ENCODE measurements at regions not wholly inside any gene's neighbourhood (a gene's known extent, or its start where the extent isn't known, plus 50 kb on each side); places are given as distances from the start of the nearest gene placed in this dataset.

GRCh38 chr1:238677567-238677966, 708.8 kb upstream of the CHRM3 start:
- TF ChIP-seq CTCF (IDR thresholded peaks at IDR 0.05) (no peak), POLR2A (IDR thresholded peaks at IDR 0.05) (no peak)

GRCh38 chr1:238675221-238675620, 711.1 kb upstream of the CHRM3 start:
- H3K9me3 ChIP-seq = no peaks in the 10 kb centered on the region
- no peak overlapping the region for H3K27ac ChIP-seq
- H3K27me3 ChIP-seq = no peaks in the 10 kb centered on the region
- H3K4me1 ChIP-seq = no peaks in the 10 kb centered on the region
- H3K4me3 ChIP-seq = no peak overlapping the region
- H3K36me3 ChIP-seq = no peaks in the 10 kb centered on the region
- TF ChIP-seq CTCF (IDR thresholded peaks at IDR 0.05) (no peak), POLR2A (IDR thresholded peaks at IDR 0.05) (no peak)
- no peak for DNase-seq

More at GRCh38 chr1:238677567-238677966, 708.8 kb upstream of the CHRM3 start:
- Histone ChIP-seq H3K4me1 (no peaks in the 10 kb centered on the region), H3K9me3 (no peaks in the 10 kb centered on the region), H3K36me3 (no peaks in the 10 kb centered on the region), H3K27ac (no peak overlapping the region), H3K4me3 (no peak overlapping the region), H3K27me3 (no peaks in the 10 kb centered on the region)
- no peak for DNase-seq

- no peak overlapping the region for H3K27ac ChIP-seq
- DNase-seq = no peak
- H3K27me3 ChIP-seq = no peaks in the 10 kb centered on the region
- H3K4me1 ChIP-seq = no peaks in the 10 kb centered on the region
- no peaks in the 10 kb centered on the region for H3K9me3 ChIP-seq
- H3K4me3 ChIP-seq = no peak overlapping the region
- H3K36me3 ChIP-seq = no peaks in the 10 kb centered on the region
- no peak for TF ChIP-seq POLR2A (IDR thresholded peaks at IDR 0.05)
- no peak for TF ChIP-seq CTCF (IDR thresholded peaks at IDR 0.05)
These were observed 712.1 kb upstream of the CHRM3 start for GRCh38 chr1:238674316-238674715.

- Histone ChIP-seq H3K4me1 (no peaks in the 10 kb centered on the region), H3K9me3 (no peaks in the 10 kb centered on the region), H3K27me3 (no peaks in the 10 kb centered on the region), H3K4me3 (no peak overlapping the region), H3K27ac (no peak overlapping the region), H3K36me3 (no peaks in the 10 kb centered on the region)
- no peak for DNase-seq
- TF ChIP-seq CTCF (IDR thresholded peaks at IDR 0.05) = no peak
- no peak for TF ChIP-seq POLR2A (IDR thresholded peaks at IDR 0.05)
These were observed 712.8 kb upstream of the CHRM3 start for GRCh38 chr1:238673561-238673960.

- Histone ChIP-seq H3K36me3 (no peaks in the 10 kb centered on the region), H3K27me3 (no peaks in the 10 kb centered on the region), H3K4me3 (no peak overlapping the region), H3K27ac (no peak overlapping the region), H3K4me1 (no peaks in the 10 kb centered on the region), H3K9me3 (no peaks in the 10 kb centered on the region)
- no peak for TF ChIP-seq CTCF (IDR thresholded peaks at IDR 0.05)
- TF ChIP-seq POLR2A (IDR thresholded peaks at IDR 0.05) = no peak
- DNase-seq = no peak
These were observed 713.6 kb upstream of the CHRM3 start for GRCh38 chr1:238672806-238673205.

GRCh38 chr1:238672262-238672661, 714.1 kb upstream of the CHRM3 start:
- no peaks in the 10 kb centered on the region for H3K27me3 ChIP-seq
- TF ChIP-seq POLR2A (IDR thresholded peaks at IDR 0.05) = no peak
- TF ChIP-seq CTCF (IDR thresholded peaks at IDR 0.05) = no peak
- no peaks in the 10 kb centered on the region for H3K9me3 ChIP-seq
- no peak overlapping the region for H3K4me3 ChIP-seq
- H3K4me1 ChIP-seq = no peaks in the 10 kb centered on the region
- no peaks in the 10 kb centered on the region for H3K36me3 ChIP-seq
- H3K27ac ChIP-seq = no peak overlapping the region
- DNase-seq = no peak
